22Rv1 (cell line): ENCODE measurements at regions not wholly inside any gene's neighbourhood (a gene's known extent, or its start where the extent isn't known, plus 50 kb on each side); places are given as distances from the start of the nearest gene placed in this dataset.

Source experiments
- CTCF ChIP-seq: fragments of 450-650 bp; IDR thresholded peaks from 2 replicates; pipeline ENCODE4 v1.5.1; 2017; ENCODE audit warnings: mild to moderate bottlenecking
- ZFX ChIP-seq: fragments of 450-650 bp; IDR thresholded peaks from 2 replicates; pipeline ENCODE4 v1.6.1; 2017; ENCODE audit warnings: antibody characterized with exemption, borderline replicate concordance

GRCh38 chr11:19603771-19604170 lies 108.9 kb upstream of the NAV2 start:
- TF ChIP-seq CTCF = no peak
- TF ChIP-seq ZFX = no peak
